ENCODE measurements at regions not wholly inside any gene's neighbourhood (a gene's known extent, or its start where the extent isn't known, plus 50 kb on each side); places are given as distances from the start of the nearest gene placed in this dataset.

DNA sequence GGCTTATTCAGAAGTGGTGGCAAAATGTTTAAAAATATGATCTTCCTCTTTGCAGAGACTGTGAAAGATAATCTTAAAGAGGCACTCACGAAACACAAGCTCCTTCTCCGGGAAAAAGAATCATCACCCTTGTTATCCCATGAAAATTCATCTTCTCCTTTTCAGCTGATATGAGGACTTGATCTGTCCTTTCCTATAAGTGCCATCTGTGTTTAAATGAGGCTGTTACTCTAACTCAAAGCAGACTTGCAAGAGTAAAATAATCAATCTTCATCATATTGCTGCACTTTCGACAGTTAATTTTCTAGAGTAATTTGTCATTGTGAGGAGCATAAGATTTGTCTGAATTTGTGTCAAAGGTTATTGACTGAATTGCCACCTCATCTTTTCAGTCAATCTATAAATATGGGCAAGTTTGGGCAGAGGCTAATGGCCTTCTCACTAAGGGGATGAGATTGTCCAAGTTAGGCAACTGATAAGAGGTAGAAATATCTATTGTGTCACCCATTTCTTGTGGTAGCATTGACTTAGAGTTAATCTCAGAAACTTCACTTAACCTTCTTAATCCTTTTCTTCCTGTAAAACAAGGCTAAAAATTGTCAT is 452.9 kb downstream of the GRXCR1 start:
- TF ChIP-seq GATA3 (IDR thresholded peaks at IDR 0.05; ENCODE audit: low read depth, low read length) = no peak
- no peak for TF ChIP-seq GATA2 (IDR thresholded peaks at IDR 0.05; ENCODE audit: low read depth, low read length)

Measured in SH-SY5Y (cell line).